Endothelial cell of umbilical vein (primary cell): ENCODE measurements at regions not wholly inside any gene's neighbourhood (a gene's known extent, or its start where the extent isn't known, plus 50 kb on each side); places are given as distances from the start of the nearest gene placed in this dataset.

Source experiments
- BruUV-seq: library from RNA; stranded (reverse); fragments of 400-500 nt; replicated peaks from 2 replicates; lab custom pipeline; 2021; lab: Mats Ljungman, UMichigan
- CTCF ChIA-PET: fragments of 300-600, 350-600 bp; sonication (Branson Sonifier 250); formaldehyde crosslinking; loops from one replicate; lab custom pipeline; 2021; ENCODE audit warnings: antibody characterized with exemption, inconsistent platforms; lab: Charles Lee
- POLR2A ChIA-PET: fragments of 300-600, 350-600 bp; sonication (Branson Sonifier 250); formaldehyde crosslinking; loops from one replicate; lab custom pipeline; 2021; ENCODE audit warnings: antibody characterized with exemption, inconsistent platforms; lab: Charles Lee
- DNase-seq: peaks from one replicate; pipeline ENCODE4 v3.0.0-alpha.2; 2011; ENCODE audit warnings: low read depth, low spot score
- FAIRE-seq: peaks from 2 replicates; lab custom pipeline; 2011; peaks lifted over from hg19 to GRCh38; lab: Jason Lieb, UNC
- H2AFZ ChIP-seq: 2 replicates; pipeline ENCODE4 v1.6.0; 2012; ENCODE audit warnings: low read depth, low read length, control low read depth, inconsistent platforms
- H3K27ac ChIP-seq: 2 replicates; pipeline ENCODE4 v1.5.1; 2011; ENCODE audit warnings: low read depth, mild to moderate bottlenecking, control low read depth, low read length, moderate library complexity; ENCODE audit not compliant: insufficient read depth
- H3K27me3 ChIP-seq, 2 experiments: 2 replicates each; pipeline versions ENCODE4 v1.6.0 to v1.6.1; 2011; ENCODE audit warnings: low read length in 2 of 2, mixed read lengths in 1 of 2; ENCODE audit not compliant: control insufficient read depth in 2 of 2, insufficient read depth in 2 of 2
- H3K36me3 ChIP-seq, 2 experiments: 2 replicates in 1 of 2; 3 replicates in 1 of 2; pipeline ENCODE4 v1.5.1; 2011; ENCODE audit warnings: low read length in 2 of 2, mild to moderate bottlenecking in 1 of 2, moderate library complexity in 1 of 2; ENCODE audit not compliant: control insufficient read depth in 2 of 2, insufficient read depth in 2 of 2; ENCODE audit errors: extremely low read depth in 1 of 2
- H3K4me1 ChIP-seq: 3 replicates; pipeline ENCODE4 v1.5.1; 2011; ENCODE audit warnings: mild to moderate bottlenecking, low read length; ENCODE audit not compliant: control insufficient read depth, insufficient read depth; ENCODE audit errors: extremely low read depth
- H3K4me2 ChIP-seq: 2 replicates; pipeline ENCODE4 v1.6.1; 2011; ENCODE audit warnings: low read length, control low read depth, mixed read lengths; ENCODE audit not compliant: insufficient read depth
- H3K4me3 ChIP-seq, 3 experiments: fragments of 200-600 bp in 1 of 3; sonication (generic), shearing (Covaris generic) in 1 of 3; replicated peaks in 1 of 3; 2 replicates each; pipeline ENCODE4 v1.5.1; 2011 to 2016; ENCODE audit warnings: control low read depth in 3 of 3, low read length in 3 of 3, mild to moderate bottlenecking in 2 of 3, inconsistent platforms in 1 of 3, low read depth in 1 of 3, moderate library complexity in 1 of 3; ENCODE audit not compliant: insufficient read depth in 1 of 3
- H3K79me2 ChIP-seq: 2 replicates; pipeline ENCODE4 v1.6.0; 2012; ENCODE audit warnings: low read length, inconsistent platforms; ENCODE audit not compliant: control insufficient read depth, insufficient read depth
- H3K9ac ChIP-seq: replicated peaks from 2 replicates; pipeline ENCODE3; 2011; ENCODE audit warnings: low read length, control low read depth; ENCODE audit not compliant: insufficient read depth; ENCODE audit errors: extremely low read depth
- H3K9me1 ChIP-seq: replicated peaks from 3 replicates; pipeline ENCODE4 v1.6.0; 2011; ENCODE audit warnings: mild to moderate bottlenecking, low read length; ENCODE audit not compliant: control insufficient read depth, insufficient read depth; ENCODE audit errors: extremely low read depth
- H3K9me3 ChIP-seq: replicated peaks from 2 replicates; pipeline ENCODE4 v1.5.1; 2012; ENCODE audit warnings: low read length, inconsistent platforms; ENCODE audit not compliant: control insufficient read depth, insufficient read depth
- H4K20me1 ChIP-seq: replicated peaks from 2 replicates; pipeline ENCODE3; 2011; ENCODE audit warnings: mild to moderate bottlenecking, low read length; ENCODE audit not compliant: control insufficient read depth, insufficient read depth; ENCODE audit errors: extremely low read depth
- EZH2 ChIP-seq: IDR thresholded peaks from 2 replicates; pipeline ENCODE4 v1.6.1; 2012; ENCODE audit warnings: borderline replicate concordance, low read depth, mild to moderate bottlenecking, moderate library complexity, low read length, inconsistent platforms; ENCODE audit not compliant: severe bottlenecking
- GATA2 ChIP-seq: IDR thresholded peaks from 2 replicates; pipeline ENCODE4 v1.7.0; 2011; ENCODE audit warnings: low read depth, mild to moderate bottlenecking, moderate library complexity, mixed read lengths, low read length; ENCODE audit not compliant: insufficient read length, insufficient read depth
- JUN ChIP-seq: IDR thresholded peaks from 2 replicates; pipeline ENCODE4 v1.6.1; 2011; ENCODE audit warnings: borderline replicate concordance, low read depth; ENCODE audit not compliant: insufficient read length, insufficient read depth
- MYC ChIP-seq: IDR thresholded peaks from one replicate; pipeline ENCODE4 v1.6.1; 2011; ENCODE audit warnings: mild to moderate bottlenecking, low read depth, low read length
- POLR2A ChIP-seq: IDR thresholded peaks from 2 replicates; pipeline ENCODE4 v1.6.1; 2012; ENCODE audit warnings: low read depth, mild to moderate bottlenecking, control low read depth, low read length
- POLR2AphosphoS5 ChIP-seq: IDR thresholded peaks from 2 replicates; pipeline ENCODE4 v1.6.1; 2012; ENCODE audit warnings: low read depth, mild to moderate bottlenecking, control low read depth, low read length, moderate library complexity; ENCODE audit not compliant: insufficient read depth
- dilution Hi-C: fragments of 300-500 bp; cut with MboI; formaldehyde crosslinking; loops from one replicate; pipeline ENCODE4 v1.15.0; 2019; ENCODE audit warnings: low sequenced_read_pairs; ENCODE audit not compliant: extremely low pct_ligation_motif_present
- intact Hi-C: fragments of 100-400 bp; cut with micrococcal nuclease; formaldehyde crosslinking; loops from one replicate; pipeline ENCODE4 v1.10.0; 2022
- TF ChIP-seq, protein P1 (sequence below): IDR thresholded peaks from 2 replicates; pipeline ENCODE4 v1.6.1; 2011; ENCODE audit not compliant: insufficient read depth, insufficient read length
- TF ChIP-seq, protein P2 (sequence below), 2 donors: IDR thresholded peaks; 1 replicate in 1 of 2; 2 replicates in 1 of 2; pipeline ENCODE4 v1.5.1; 2011; ENCODE audit warnings: low read length in 2 of 2, mild to moderate bottlenecking in 2 of 2, moderate library complexity in 2 of 2, control low read depth in 1 of 2, inconsistent platforms in 1 of 2, low read depth in 1 of 2; ENCODE audit not compliant: insufficient read depth in 1 of 2; ENCODE audit errors: extremely low read depth in 1 of 2

DNA sequence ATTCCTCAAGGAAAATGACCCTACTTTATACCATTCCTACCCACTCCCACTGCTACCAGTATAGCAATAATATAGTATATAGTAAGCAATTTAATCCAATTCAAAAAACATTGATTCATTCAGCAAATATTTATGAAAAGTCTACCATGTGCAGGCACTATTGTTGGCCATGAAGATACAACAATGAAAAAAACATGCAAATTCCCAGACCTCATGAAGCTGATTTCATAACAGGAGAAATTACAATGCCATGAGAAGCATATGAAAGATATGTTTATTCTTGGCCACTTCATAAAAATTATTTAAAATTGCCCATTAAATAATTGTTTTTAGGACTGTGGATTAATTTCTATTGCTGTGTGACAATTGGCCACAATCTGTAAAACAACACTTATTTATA is 315.8 kb upstream of the COL8A1 start:
- intact Hi-C loops: no loop called here
- dilution Hi-C loops: no loop called here
- Histone ChIP-seq H3K9me1 (no peaks in the 10 kb centered on the region), H3K27me3 (no peaks in the 10 kb centered on the region), H3K9me3 (no peaks in the 10 kb centered on the region), H3K4me1 (peaks cover 28% of the 10 kb centered on the region), H3K4me2 (no peak overlapping the region), H3K79me2 (no peaks in the 10 kb centered on the region), H4K20me1 (no peaks in the 10 kb centered on the region), H3K9ac (no peak overlapping the region), H3K27ac (no peak overlapping the region), H3K4me3 (no peak overlapping the region), H3K36me3 (no peaks in the 10 kb centered on the region), H2AFZ (no peak overlapping the region)
- no peak for FAIRE-seq
- TF ChIP-seq POLR2AphosphoS5 (no peak), POLR2A (no peak), JUN (no peak), EZH2 (no peak), MYC (no peak), GATA2 (no peak)
- TF ChIP-seq, protein P1, sequence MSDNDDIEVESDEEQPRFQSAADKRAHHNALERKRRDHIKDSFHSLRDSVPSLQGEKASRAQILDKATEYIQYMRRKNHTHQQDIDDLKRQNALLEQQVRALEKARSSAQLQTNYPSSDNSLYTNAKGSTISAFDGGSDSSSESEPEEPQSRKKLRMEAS: no peak
- TF ChIP-seq, protein P2, sequence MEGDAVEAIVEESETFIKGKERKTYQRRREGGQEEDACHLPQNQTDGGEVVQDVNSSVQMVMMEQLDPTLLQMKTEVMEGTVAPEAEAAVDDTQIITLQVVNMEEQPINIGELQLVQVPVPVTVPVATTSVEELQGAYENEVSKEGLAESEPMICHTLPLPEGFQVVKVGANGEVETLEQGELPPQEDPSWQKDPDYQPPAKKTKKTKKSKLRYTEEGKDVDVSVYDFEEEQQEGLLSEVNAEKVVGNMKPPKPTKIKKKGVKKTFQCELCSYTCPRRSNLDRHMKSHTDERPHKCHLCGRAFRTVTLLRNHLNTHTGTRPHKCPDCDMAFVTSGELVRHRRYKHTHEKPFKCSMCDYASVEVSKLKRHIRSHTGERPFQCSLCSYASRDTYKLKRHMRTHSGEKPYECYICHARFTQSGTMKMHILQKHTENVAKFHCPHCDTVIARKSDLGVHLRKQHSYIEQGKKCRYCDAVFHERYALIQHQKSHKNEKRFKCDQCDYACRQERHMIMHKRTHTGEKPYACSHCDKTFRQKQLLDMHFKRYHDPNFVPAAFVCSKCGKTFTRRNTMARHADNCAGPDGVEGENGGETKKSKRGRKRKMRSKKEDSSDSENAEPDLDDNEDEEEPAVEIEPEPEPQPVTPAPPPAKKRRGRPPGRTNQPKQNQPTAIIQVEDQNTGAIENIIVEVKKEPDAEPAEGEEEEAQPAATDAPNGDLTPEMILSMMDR (IDR thresholded peaks at IDR 0.05; ENCODE audit: extremely low read depth in 1 of 2, insufficient read depth in 1 of 2, low read depth in 1 of 2, low read length in 2 of 2): no peak
- no TSS peak for BruUV-seq
- POLR2A ChIA-PET: no interaction called here
- DNase-seq: no peak
- CTCF ChIA-PET: interaction anchor here (2.2 kb wide), 1 partner anchor 19 kb away, joined by 5 read pairs; no protein-coding TSS in a partner anchor
